AG08395 (cell line): ENCODE measurements at regions not wholly inside any gene's neighbourhood (a gene's known extent, or its start where the extent isn't known, plus 50 kb on each side); places are given as distances from the start of the nearest gene placed in this dataset.
"Not testable (repeated sequence)": the region's sequence is repeated elsewhere in the genome, so short reads cannot be mapped to it uniquely, and the experiment has no call there.

Experiments
- DNase-seq: peaks from one replicate; pipeline ENCODE4 v3.0.0; 2012; ENCODE audit warnings: mixed read lengths, low spot score

DNA sequence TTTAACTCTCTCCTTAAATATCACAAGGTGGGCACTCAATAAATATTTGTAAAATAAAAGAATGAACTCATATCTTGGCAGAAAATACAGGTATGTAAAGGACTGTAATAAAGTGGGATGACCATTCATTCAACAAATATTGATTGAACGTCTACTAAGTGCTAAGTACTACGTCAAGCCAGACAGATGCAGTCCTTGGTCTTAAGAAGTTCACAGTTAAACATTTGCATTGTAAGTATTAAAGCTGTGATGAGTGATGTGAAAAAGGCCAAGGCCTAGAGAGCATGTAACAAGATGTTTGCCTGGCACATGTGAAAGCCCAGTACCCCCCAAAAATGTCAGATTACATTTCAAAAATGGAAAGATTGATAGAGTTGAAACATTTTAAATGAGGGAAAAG is 130.1 kb upstream of the TMEM170B start:
- no peak for DNase-seq

DNA sequence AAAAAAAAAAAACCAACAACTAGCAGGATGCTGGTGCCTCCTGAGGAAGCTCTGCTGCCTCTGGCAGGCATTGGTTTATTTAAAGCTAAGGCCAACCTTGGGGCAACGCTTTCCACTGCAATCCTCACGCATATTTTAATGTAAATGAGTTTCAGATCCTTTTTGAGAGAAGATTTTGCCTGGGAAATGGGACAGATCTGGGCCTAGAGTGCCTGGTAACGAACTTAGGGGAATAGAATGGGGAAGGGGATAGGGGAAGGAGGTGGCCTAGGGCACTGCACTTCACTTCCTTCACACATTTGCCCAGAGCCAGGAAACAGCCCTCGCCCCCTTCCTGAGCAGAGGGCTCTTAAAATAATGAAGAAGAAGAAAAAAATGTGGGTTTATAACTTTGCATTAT is 132.7 kb upstream of the TMEM170B start:
- no peak for DNase-seq

DNA sequence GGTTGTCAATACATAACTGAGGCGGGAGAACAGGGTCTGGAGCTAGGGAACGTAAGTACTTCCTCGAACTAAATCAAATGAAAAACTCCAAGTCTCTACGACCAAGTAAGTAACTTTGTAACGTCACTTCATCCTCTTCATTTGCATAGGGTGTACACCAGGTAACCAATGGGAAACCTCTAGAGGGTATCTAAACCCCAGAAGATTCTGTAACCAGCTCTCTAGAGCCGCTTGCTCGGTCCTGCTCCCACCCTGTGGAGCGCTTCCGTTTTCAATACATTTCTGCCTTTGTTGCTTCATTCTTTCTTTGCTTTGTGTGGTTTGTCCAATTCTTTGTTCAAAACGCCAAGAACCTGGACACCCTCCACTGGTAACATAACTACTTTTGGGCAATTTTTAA is 133.5 kb upstream of the TMEM170B start:
- no peak for DNase-seq

DNA sequence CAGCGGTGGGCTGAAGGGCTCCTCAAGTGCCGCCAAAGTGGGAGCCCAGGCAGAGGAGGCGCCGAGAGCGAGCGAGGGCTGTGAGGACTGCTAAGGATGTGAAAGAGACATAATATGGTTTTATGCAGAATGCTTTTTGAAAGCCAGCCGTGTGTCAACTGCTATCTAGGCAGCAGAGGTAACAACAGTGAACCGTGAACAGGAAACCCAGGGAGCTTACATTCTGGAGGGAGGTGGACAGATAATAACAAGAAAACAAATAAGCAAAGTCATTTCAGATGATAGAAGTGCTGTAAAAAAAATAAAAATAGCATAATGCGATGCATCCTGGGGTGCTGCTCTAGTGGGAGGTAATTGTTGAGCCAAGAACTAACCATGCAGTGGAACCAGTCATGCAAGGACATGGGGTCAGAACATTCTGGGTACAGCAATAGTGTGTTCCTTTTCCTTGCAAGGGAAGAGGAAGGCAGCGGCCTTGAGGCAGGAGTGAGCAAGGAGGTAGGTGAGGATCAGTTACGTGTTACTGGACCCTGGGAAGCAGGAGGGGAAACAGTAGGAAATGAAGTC is 134.4 kb upstream of the TMEM170B start:
- DNase-seq = no peak

DNA sequence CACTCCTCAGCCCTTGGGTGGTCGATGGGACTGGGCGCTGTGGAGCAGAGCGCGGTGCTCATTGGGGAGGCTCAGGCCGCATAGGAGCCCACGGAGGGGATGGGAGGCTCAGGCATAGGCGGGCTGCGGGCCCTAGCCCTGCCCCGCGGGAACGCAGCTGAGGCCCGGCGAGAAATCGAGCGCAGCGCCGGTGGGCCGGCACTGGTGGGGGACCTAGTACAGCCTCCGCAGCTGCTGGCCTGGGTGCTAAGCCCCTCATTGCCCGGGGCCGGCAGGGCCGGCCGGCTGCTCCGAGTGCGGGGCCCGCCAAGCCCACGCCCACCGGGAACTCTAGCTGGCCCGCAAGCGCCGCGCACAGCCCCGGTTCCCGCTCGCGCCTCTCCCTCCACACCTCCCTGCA is 135.0 kb upstream of the TMEM170B start:
- not testable (repeated sequence) for DNase-seq

DNA sequence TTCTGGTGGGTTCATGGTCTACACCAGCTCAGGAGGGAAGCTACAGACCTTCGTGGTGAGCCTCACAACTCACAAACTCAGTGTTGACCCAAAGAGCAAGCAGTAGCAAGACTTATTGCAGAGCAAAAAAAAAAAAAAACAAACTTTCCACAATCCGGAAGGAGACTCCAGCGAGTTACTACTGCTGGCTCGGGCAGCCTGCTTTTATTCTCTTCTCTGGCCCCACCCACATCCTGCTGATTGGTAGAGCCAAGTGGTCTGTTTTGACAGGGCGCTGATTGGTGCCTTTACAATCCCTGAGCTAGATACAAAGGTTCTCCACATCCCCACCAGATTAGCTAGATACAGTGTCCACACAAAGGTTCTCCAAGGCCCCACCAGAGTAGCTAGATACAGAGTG is 135.6 kb upstream of the TMEM170B start:
- not testable (repeated sequence) for DNase-seq

DNA sequence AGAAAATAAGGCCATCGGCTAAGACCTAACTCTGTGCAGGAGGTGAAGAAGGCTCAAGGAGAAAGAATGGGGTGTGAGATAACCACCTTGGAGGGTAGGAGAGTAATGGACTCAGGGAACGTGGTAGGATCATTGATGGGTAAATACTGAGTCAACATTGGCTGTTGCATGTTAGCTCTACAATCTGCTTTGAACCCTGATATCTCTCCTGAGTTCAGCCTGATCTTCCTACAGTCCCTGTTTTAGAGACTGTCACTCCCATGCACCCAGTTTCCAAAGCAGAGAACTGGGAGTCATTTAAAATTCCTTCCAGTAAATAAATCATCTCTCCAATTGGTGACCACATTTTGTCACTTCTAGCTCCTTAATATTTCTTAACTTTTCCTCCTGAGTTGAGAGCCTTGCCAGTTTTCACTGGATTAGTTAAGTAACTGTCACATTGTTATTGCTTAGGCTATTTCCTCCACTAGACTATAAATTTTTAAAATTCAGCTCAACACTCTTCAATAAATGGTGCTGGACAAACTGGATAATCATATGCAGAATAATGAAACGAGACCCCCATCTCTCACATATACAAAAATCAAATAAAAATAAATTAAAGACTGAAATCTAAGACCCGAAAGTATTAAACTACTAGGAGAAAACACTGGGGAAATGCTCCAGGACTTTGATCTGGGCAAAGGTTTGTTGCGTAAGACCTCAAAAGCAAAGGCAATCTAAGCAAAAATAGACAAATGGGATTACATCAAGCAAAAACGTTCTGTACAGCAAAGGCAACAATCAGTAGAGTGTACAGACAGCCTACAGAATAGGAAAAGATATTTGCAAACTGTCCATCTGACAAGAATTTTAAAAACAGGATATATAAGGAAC is 138.9 kb upstream of the TMEM170B start:
- DNase-seq = no peak

DNA sequence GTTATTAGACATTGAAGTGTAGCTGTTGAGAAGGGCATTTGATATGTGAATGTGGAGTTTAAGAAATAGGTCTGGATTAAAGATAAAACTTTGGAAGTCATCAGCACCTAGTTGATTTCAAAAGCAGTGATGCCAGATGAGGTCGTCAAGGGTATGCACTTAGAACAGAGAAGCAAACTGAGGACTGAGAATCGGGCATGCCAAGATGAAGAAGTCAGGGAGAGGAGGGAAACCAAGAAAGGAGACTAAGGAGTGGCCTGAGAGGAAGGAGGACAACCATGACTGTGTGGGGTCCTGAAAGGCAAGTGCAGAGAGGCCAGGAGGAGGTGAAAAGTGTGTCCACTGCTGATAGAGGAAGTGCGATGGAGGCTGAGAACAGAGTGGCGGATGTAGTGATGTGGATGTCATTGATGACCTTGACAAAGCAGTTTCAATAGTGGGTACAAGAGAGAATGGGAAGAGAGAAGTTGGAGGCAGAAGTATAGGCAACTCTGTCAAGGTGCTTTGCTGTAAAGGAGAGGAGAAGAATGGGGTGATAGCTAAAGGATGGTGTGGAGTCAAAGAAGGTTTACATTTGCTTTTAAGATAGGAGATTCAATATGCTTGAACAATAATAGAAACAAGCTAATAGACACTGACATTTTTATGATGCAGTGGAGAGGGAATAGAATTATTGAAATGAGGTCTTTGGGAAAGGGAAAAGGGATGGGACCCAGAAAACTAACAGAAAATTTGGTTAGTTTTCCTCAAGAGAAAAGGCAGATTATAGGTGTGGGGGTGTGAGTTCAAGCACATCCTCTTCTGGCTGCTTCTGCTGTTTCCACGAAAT is 139.7 kb upstream of the TMEM170B start:
- no peak for DNase-seq

DNA sequence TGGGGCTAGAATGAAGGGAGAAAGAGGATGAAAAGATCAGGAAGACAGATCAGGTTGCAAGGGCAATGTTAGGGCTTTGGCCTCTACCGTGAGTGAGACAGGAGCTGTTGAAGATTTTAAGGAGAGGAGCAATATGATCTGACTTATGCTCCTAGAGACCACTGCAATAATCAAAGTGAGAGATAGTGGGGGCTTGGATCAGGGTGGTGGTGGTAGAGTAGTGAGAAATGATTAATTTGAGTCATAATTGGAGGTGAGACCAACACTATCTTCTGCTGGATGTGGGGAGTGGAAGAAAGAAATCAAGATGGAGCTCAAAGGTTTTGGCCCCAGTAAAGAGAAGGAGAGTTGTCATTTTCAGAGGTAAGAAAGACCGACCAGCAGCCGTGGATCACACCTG is 140.7 kb upstream of the TMEM170B start:
- DNase-seq = no peak

DNA sequence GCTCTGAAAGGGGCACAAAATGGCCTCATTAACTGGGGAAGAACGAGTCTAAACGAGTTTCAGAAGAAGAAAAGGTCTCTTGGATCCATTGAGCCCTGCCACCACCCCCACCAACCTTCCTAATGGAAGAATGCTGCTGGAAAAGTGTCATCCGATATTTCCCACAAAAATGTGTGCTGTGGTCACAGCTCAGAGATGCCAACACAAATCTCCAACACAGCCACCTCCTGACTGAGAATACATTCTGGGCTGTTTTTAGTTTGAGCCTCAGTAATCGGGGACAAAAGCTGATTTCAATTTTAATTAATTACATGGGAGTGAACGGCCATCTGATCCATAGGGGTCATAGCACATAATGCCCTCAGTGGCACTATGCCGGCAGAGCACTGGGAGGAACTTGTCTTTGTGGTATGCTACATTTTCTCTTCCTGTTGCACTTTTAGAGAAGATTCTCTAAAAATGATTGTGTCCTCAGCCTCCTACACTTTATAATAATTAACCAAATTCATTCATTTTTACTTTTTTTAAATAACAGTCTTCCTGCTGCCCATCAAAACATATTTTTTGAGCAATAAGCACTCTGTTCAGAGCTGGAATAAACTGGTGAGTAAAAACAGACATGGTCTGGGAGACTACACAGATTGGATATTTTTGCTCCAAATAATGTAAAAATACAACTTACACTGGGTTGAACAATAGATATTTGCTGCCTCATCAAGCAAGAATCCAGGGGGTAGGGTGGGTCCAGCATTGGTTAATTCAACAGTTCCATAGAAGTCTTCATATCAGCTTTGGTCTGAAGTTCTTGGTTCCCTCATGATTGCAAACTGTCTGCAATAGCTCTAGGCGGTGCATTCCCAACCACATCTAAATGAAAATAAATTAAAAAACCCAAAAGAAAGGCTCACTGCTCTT is 143.6 kb upstream of the TMEM170B start:
- DNase-seq = peak; percentile 82

DNA sequence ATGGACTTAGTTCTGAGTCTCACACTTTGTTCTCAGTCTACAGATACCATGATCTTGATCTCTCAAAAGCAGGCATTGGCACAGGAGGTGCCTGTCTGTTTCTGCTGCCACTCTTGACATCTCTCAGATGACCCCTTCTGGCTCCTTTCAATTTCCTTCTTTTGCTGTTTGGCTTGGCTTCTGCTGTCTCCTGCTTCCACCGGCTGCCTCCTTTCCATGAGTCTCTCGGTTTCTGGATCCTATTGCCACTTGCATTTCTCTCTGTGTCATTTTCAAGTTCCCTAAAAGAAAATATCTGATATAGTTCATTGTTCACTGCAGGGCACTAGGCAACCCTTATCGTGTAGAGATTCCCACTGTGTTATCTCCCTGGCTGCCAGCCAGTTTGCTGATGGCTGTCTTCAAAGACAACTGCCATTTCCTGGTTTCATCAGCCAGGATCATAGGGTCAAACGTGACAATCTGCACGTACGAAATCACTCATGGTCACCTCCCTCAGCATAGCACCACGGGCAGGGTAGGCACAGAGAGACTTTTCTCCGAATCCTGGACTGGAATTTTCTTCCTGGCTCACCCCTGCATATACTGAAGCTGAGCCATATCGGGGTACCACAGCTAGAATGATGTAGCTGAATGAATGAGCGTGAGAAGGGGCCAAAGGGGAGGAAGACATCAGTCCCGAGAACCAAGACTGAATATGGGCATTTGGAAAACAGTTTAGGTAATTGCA is 144.6 kb upstream of the TMEM170B start:
- no peak for DNase-seq

DNA sequence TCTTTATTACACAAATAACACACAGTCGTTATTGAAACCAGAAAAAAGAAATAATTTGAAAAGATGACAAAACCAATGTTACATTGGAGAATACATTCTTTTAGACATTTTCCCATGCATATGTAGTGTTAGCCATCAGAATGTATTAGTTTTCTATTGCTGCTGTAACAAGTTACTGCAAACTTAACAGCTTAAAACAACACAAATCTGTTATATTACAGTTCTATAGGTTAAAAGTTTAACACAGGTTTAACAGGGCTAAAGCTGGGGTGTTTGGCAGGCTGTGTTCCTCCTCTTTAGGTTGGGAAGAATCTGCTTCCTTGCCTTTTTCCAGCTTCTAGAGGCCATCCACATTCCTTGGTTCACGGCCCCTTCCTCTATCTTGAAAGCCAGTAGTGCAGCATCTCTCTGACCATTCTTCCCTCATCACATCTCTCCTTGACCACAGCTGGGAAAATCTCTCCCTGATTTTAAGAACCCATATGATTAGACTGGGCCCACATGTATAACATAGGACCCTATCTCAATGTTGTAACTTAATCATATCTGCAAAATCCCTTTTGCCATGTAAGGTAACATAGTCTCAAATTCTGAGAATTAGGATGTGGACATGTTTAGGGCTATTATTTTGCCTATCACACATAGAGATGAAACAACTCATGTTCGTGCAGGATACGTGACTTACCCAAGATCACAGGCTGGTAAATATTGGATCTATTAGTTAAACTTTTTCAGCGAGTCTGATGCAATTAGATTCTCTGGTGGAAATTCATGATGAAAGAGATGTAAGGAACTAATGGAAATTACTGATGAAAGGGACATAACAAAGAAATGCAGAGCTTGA is 145.4 kb upstream of the TMEM170B start:
- DNase-seq = no peak

DNA sequence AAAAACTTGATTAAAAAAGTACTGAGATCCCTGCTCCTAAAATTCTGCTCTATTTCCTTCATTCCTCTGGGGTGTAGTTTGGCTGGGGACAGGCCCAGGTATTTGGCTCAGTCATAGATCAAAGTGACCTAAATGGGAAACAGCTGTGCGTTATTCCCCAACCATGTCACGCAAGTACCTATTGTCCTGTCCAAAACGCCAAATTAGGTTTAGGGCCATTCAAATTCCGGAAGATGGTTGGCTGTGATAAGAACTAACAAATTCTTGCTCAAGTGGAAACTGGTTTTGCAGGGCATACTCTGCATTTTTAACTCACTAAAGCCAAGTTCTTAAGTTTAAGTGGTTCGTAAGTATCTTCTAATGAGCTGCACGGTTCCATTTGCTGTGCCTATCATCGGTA is 147.6 kb upstream of the TMEM170B start:
- DNase-seq = no peak

DNA sequence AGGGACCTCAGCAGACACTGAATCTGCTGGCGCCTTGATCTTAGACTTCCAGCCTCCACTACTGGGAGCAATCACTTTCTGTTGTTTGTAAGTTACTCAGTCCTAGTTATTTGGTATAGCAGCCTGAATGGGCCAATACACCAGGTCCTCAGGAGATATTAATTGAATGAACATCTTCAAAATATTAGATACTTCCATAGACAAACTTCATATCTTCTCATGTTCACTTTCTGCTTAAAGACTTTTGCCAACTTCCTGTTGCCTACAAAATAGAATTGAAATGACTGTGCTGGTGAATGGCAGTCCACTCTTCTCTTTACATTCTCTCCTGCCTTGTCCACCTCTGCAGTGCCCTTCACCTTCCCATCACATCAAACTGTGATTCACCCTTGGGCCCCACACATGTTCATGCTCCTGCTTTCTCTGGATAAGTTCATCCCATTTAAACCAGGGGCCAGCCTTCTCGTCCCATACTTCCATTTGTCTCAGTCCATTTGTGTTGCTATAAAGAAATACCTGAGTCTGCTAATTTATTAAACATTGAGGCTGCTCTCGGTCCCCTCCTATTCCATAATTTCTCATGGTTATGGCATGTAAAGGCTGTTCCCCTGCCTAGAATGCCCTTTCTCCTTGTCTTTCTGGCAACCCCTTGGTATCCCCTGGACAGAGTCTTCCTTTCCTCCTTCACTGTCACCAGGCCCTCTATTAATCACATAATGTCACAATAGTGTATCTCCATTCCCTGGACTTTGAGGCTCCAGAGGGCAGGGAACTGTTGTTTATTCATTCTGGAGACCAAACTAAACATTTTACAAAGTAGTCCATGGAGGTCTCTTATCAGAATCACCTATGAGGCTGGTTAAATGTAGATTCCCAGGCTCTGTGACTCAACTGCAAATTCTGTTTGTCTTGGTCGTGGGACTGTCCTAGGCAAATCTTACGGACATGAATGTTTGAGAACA is 148.3 kb upstream of the TMEM170B start:
- DNase-seq = no peak

DNA sequence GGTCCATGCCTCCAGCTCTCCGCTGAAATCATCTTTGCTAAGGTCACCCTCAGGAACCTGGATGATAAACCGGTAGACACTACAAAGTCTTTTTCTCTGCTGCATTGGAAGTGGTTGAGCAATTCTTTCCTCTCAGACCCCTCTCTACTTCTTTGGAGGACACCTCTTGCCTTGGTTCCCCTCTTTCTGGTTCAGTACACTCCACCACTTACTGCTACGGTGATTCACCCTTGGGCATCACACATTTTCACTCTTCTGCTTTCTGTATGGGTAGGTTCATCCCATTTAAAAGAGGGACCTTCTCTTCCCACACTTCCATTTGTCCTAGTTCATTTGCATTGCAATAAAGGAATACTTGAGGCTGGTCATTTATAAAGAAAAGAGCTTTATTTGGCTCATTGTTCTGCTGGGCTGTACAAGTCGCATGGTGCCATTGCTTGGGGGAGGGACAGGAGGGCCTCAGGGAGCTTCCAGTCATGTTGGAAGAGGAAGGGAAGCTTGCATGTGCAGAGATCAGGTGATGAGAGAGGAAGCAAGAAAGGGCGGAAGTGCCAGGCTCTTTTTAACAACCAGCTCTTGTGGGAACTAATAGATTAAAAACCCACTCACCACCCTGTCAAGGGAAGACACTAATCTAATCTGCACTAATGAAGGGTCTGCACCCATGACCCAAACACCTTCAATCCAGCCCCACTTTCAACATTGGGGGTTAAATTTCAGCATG is 149.7 kb upstream of the TMEM170B start:
- no peak for DNase-seq

DNA sequence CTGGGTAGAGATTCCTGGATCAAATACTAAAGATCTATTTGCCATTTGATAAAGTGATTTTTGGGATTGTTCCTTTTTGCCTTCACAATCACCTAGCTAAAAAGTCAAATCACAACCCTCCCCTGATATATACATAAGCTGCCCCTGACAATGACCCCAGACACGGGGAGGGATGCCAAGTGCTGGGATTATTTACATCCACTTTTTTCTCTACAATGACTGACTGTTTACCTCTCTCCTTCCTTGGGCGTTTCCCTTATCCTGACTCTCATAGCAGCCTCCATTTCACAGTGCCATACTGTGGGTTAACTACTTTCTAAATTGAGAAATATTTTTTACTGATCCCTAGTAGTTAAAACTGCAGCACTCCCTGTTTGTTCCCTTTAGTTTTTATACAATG is 150.8 kb upstream of the TMEM170B start:
- DNase-seq = no peak

DNA sequence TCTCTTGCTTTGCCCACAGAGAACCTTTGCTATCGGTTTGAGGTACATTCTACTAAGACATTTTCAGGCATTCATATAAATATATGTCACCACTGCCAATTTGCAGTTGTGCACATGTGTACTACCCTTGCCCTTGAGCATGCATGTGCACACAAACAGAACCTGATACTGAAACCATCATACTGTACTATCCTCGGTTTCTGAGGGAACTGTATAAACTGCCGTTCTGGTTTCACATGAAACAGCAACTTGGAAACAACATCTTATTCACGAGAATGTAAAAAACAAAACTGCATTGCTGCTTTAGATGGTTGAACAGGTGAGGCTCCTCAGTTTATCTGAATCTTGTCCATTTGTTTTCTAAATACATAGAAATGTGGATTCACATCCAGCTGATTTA is 151.2 kb upstream of the TMEM170B start:
- no peak for DNase-seq
